NB4 (cell line): ENCODE measurements at regions not wholly inside any gene's neighbourhood (a gene's known extent, or its start where the extent isn't known, plus 50 kb on each side); places are given as distances from the start of the nearest gene placed in this dataset.
"Not testable (repeated sequence)": the region's sequence is repeated elsewhere in the genome, so short reads cannot be mapped to it uniquely, and the experiment has no call there.

Source experiments
- CTCF ChIP-seq: IDR thresholded peaks from one replicate; pipeline ENCODE4 v1.5.1; 2012; ENCODE audit warnings: low read depth, low read length
- MAX ChIP-seq: IDR thresholded peaks from 2 replicates; pipeline ENCODE4 v1.6.1; 2011; ENCODE audit warnings: low read depth, low read length
- POLR2A ChIP-seq: IDR thresholded peaks from 2 replicates; pipeline ENCODE4 v1.6.1; 2011; ENCODE audit warnings: mild to moderate bottlenecking; ENCODE audit not compliant: insufficient read length; ENCODE audit errors: extremely low read depth

- TF ChIP-seq MAX, CTCF, POLR2A: not testable (repeated sequence)
These were observed 237.3 kb downstream of the POTEH start for GRCh38 chr22:15927172-15927571.
